Left ventricle myocardium inferior (tissue), 1 donor: ENCODE measurements at regions not wholly inside any gene's neighbourhood (a gene's known extent, or its start where the extent isn't known, plus 50 kb on each side); places are given as distances from the start of the nearest gene placed in this dataset.
"Not testable (repeated sequence)": the region's sequence is repeated elsewhere in the genome, so short reads cannot be mapped to it uniquely, and the experiment has no call there.

Experiments
- DNase-seq: peaks from one replicate; pipeline ENCODE4 v3.0.0-alpha.2; 2020
- H3K27ac ChIP-seq: fragments of 200-600 bp; replicated peaks from 2 replicates; pipeline ENCODE4 v1.8.0; 2021
- H3K27me3 ChIP-seq: fragments of 200-600 bp; 2 replicates; pipeline ENCODE4 v1.8.0; 2021; ENCODE audit warnings: low read depth
- H3K36me3 ChIP-seq: fragments of 200-600 bp; 2 replicates; pipeline ENCODE4 v1.8.0; 2021
- H3K4me1 ChIP-seq: fragments of 200-600 bp; 2 replicates; pipeline ENCODE4 v1.8.0; 2021
- H3K4me3 ChIP-seq: fragments of 200-600 bp; 2 replicates; pipeline ENCODE4 v1.8.0; 2021; ENCODE audit warnings: mild to moderate bottlenecking, moderate library complexity
- H3K9me3 ChIP-seq: fragments of 200-600 bp; replicated peaks from 2 replicates; pipeline ENCODE4 v1.8.0; 2021
- CTCF ChIP-seq: fragments of 200-600 bp; IDR thresholded peaks from 2 replicates; pipeline ENCODE4 v1.8.0; 2021; ENCODE audit warnings: antibody characterized with exemption, mild to moderate bottlenecking, borderline replicate concordance
- intact Hi-C: fragments of 100-400 bp; cut with micrococcal nuclease; formaldehyde crosslinking; loops from one replicate; pipeline ENCODE4 v1.11.0; 2022
- donor health status: DM: no; HTN: yes; CAD: no; lungs with severe emphysema.

DNA sequence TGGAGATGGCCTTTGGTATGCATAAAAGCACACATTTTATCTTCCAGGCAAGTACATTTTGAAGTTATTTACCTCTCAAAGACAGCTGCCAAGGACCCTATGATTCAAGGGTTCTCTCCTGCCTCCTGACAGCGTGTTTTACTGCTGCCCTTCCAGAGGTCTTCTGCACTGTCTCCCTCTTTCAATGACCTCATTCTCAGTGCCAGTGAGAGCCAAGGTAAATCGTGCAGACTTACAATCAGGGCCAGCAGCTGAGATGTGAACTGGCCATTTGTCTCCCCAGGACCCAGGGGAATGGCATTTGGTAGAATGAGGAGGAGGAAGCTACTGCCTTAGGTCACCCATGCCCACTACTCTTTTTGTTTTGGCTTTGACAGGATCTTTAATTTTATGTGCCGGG lies 84.2 kb upstream of the FGGY start:
- Histone ChIP-seq H3K4me3 (no peak overlapping the region), H3K9me3 (no peaks in the 10 kb centered on the region), H3K4me1 (no peaks in the 10 kb centered on the region), H3K27ac (no peak overlapping the region), H3K27me3 (no peaks in the 10 kb centered on the region), H3K36me3 (no peaks in the 10 kb centered on the region)
- TF ChIP-seq CTCF, result no peak
- intact Hi-C loops, result no loop called here
- no peak for DNase-seq

GRCh38 chr1:59214248-59215208 lies 82.4 kb upstream of the FGGY start:
- intact Hi-C loops, result no loop called here
- no peak overlapping the region for H3K27ac ChIP-seq
- H3K27me3 ChIP-seq, result no peaks in the 10 kb centered on the region
- no peak overlapping the region for H3K4me3 ChIP-seq
- H3K9me3 ChIP-seq, result no peaks in the 10 kb centered on the region
- no peaks in the 10 kb centered on the region for H3K36me3 ChIP-seq
- no peak for TF ChIP-seq CTCF
- DNase-seq, result no peak
- H3K4me1 ChIP-seq, result peaks cover 4% of the 10 kb centered on the region

DNA sequence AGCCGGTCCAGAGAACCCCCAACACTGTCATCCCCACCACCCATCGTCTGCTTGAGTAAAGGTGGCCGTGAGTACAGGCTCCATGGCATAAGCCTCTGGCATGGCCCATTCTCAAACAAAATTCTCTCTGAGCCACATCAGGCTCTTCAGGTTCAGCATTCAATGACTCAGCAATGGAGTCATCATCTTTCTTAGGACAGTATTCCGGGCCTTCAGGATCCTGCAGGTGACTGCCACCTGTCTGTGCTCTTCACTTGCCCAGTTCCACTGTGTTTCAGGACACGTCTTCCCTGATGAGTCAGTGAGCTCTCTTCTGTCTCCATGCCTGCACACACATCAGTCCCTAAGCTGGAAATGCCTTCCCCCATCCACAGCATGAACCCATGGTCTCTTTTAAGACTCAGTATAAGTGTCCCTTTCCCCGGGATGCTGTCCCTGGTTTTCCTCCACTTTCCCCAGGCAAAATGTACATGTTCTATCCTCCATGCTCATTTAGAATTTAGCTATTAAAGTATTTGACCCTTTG lies 81.1 kb upstream of the FGGY start:
- Histone ChIP-seq H3K27me3 (no peaks in the 10 kb centered on the region), H3K4me1 (peaks cover 4% of the 10 kb centered on the region), H3K4me3 (no peak overlapping the region), H3K36me3 (no peaks in the 10 kb centered on the region), H3K9me3 (no peaks in the 10 kb centered on the region), H3K27ac (no peak overlapping the region)
- no peak for DNase-seq
- TF ChIP-seq CTCF, result no peak
- intact Hi-C loops, result no loop called here

DNA sequence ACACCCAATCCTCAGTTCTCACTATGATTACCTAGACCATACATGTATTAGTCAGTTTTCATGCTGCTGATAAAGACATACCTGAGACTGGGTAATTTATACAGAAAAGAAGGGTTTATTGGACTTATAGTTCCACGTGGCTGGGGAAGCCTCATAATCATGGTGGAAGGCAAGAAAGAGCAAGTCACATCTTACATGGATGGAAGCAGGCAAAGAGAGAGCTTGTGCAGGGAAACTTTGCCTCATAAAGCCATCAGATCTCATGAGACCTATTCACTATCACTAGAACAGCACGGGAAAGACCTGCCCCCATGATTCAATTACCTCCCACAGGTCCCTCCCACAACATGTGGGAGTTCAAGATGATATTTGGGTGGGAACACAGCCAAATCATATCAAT lies 79.5 kb upstream of the FGGY start:
- H3K27me3 ChIP-seq, H3K4me3 ChIP-seq, DNase-seq, intact Hi-C loops, H3K9me3 ChIP-seq, H3K36me3 ChIP-seq, H3K27ac ChIP-seq, H3K4me1 ChIP-seq: not testable (repeated sequence)

DNA sequence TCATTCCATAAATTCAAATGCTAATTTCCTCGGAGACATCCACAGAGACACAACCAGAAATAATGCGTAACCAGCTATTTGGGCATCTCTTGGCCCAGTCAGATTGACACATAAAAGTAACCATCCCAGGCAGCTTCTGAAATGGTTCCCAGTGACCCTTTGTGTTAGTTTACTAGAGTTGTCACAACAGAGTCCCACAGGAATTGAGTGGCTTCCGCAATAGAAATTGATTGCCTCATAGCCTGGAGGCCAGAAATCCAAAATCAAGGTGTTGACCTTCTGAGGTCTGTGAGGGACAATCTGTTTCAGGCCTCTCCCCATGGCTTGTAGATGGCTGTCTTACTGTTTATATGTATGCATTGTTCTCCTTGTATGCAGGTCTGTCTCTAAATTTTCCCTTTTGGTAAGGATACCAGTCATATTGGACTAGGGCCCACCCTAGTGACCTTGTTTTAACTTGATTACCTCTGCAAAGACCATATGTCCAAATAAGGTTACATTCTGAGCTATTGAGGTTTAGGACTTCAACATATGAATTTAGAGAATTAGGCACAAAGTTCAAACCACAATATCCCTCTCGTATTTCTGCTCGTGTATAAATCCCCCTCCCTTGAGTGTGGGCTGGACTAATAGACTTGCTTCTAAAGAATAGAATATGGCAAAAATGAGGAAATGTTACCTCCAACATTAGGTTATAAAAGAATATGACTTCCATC lies 78.2 kb upstream of the FGGY start:
- Histone ChIP-seq H3K4me3 (no peak overlapping the region), H3K36me3 (no peaks in the 10 kb centered on the region), H3K27me3 (no peaks in the 10 kb centered on the region), H3K4me1 (peaks cover 4% of the 10 kb centered on the region), H3K27ac (no peak overlapping the region), H3K9me3 (no peaks in the 10 kb centered on the region)
- no peak for DNase-seq
- TF ChIP-seq CTCF, result no peak
- intact Hi-C loops, result no loop called here
